ENCODE measurements at regions not wholly inside any gene's neighbourhood (a gene's known extent, or its start where the extent isn't known, plus 50 kb on each side); places are given as distances from the start of the nearest gene placed in this dataset.

GRCh38 chr2:187117483-187117882, 268.5 kb upstream of the ZSWIM2 start:
- no peaks in the 10 kb centered on the region for H3K27me3 ChIP-seq
- H4K20me1 ChIP-seq (ENCODE audit: low read depth): no peaks in the 10 kb centered on the region
- H3K36me3 ChIP-seq: no peaks in the 10 kb centered on the region
- H3K79me2 ChIP-seq (ENCODE audit: low read depth): no peaks in the 10 kb centered on the region
- H3K4me1 ChIP-seq: peaks cover 6% of the 10 kb centered on the region
- no peak overlapping the region for H3K27ac ChIP-seq
- H3K4me3 Mint-ChIP-seq: no peak overlapping the region
- H3K27me3 Mint-ChIP-seq (ENCODE audit: insufficient read depth, low read depth): peaks cover 2% of the 10 kb centered on the region
- no peak overlapping the region for H2AFZ ChIP-seq (replicated peaks)
- H3K9ac ChIP-seq: no peak overlapping the region
- no peaks in the 10 kb centered on the region for H3K9me3 ChIP-seq (ENCODE audit: low read depth)
- no peak overlapping the region for H3K4me3 ChIP-seq
- H3K36me3 Mint-ChIP-seq: no peaks in the 10 kb centered on the region
- H3K4me1 Mint-ChIP-seq: peaks cover 5% of the 10 kb centered on the region
- no peak overlapping the region for H3K4me2 ChIP-seq
- H3F3A ChIP-seq (ENCODE audit: low read depth): no peaks in the 10 kb centered on the region
- peak; percentile 74 for DNase-seq (ENCODE audit: low spot score)
- peak overlapping the region; percentile 30 for H3K27ac Mint-ChIP-seq
- TF ChIP-seq CTCF (IDR thresholded peaks at IDR 0.05) (peak; percentile 35), EZH2 (IDR thresholded peaks at IDR 0.05) (no peak)
- no peaks in the 10 kb centered on the region for H3K9me3 Mint-ChIP-seq

GRCh38 chr2:187115627-187116026, 266.7 kb upstream of the ZSWIM2 start:
- no peak for TF ChIP-seq EZH2phosphoT487 (IDR thresholded peaks at IDR 0.05)
- TF ChIP-seq EZH2 (IDR thresholded peaks at IDR 0.05): no peak
- no peak for TF ChIP-seq CTCF (IDR thresholded peaks at IDR 0.05)
- Histone ChIP-seq H3K36me3 (no peaks in the 10 kb centered on the region), H3K27me3 (no peaks in the 10 kb centered on the region), H3K4me1 (peaks cover 6% of the 10 kb centered on the region), H3K4me3 (no peak overlapping the region), H3K9me3 (ENCODE audit: low read depth) (no peaks in the 10 kb centered on the region), H3K27ac (no peak overlapping the region), H3F3A (ENCODE audit: low read depth) (no peaks in the 10 kb centered on the region), H4K20me1 (ENCODE audit: low read depth) (no peaks in the 10 kb centered on the region), H3K79me2 (ENCODE audit: low read depth) (no peaks in the 10 kb centered on the region), H3K9ac (no peak overlapping the region), H3K4me2 (no peak overlapping the region), H2AFZ (replicated peaks) (peak overlapping the region; percentile 48)
- Mint-ChIP-seq H3K27ac (no peak overlapping the region), H3K36me3 (no peaks in the 10 kb centered on the region), H3K4me3 (no peak overlapping the region), H3K27me3 (ENCODE audit: insufficient read depth, low read depth) (peaks cover 2% of the 10 kb centered on the region), H3K9me3 (no peaks in the 10 kb centered on the region), H3K4me1 (peaks cover 5% of the 10 kb centered on the region)
- DNase-seq (ENCODE audit: low spot score): no peak

- H3K9me3 ChIP-seq (ENCODE audit: low read depth): no peaks in the 10 kb centered on the region
- Mint-ChIP-seq H3K27ac (no peak overlapping the region), H3K4me3 (no peak overlapping the region), H3K36me3 (no peaks in the 10 kb centered on the region), H3K27me3 (ENCODE audit: insufficient read depth, low read depth) (no peaks in the 10 kb centered on the region), H3K9me3 (no peaks in the 10 kb centered on the region), H3K4me1 (peaks cover 10% of the 10 kb centered on the region)
- H4K20me1 ChIP-seq (ENCODE audit: low read depth): no peaks in the 10 kb centered on the region
- H3K27me3 ChIP-seq: no peaks in the 10 kb centered on the region
- H3K4me1 ChIP-seq: no peaks in the 10 kb centered on the region
- H3K4me3 ChIP-seq: no peak overlapping the region
- no peaks in the 10 kb centered on the region for H3K36me3 ChIP-seq
- no peak overlapping the region for H2AFZ ChIP-seq (replicated peaks)
- H3F3A ChIP-seq (ENCODE audit: low read depth): no peaks in the 10 kb centered on the region
- H3K27ac ChIP-seq: no peak overlapping the region
- H3K9ac ChIP-seq: no peak overlapping the region
- H3K4me2 ChIP-seq: no peak overlapping the region
- no peak for DNase-seq (ENCODE audit: low spot score)
- no peak for TF ChIP-seq EZH2phosphoT487 (IDR thresholded peaks at IDR 0.05)
- TF ChIP-seq EZH2 (IDR thresholded peaks at IDR 0.05): no peak
- no peak for TF ChIP-seq CTCF (IDR thresholded peaks at IDR 0.05)
- H3K79me2 ChIP-seq (ENCODE audit: low read depth): no peaks in the 10 kb centered on the region
Measured at GRCh38 chr2:187107001-187107400, 258.0 kb upstream of the ZSWIM2 start.

GRCh38 chr2:187105218-187105617, 256.2 kb upstream of the ZSWIM2 start:
- H2AFZ ChIP-seq (replicated peaks): no peak overlapping the region
- H3F3A ChIP-seq (ENCODE audit: low read depth): no peaks in the 10 kb centered on the region
- Mint-ChIP-seq H3K9me3 (no peaks in the 10 kb centered on the region), H3K36me3 (no peaks in the 10 kb centered on the region), H3K4me3 (no peak overlapping the region), H3K27ac (no peak overlapping the region), H3K4me1 (peaks cover 10% of the 10 kb centered on the region), H3K27me3 (ENCODE audit: insufficient read depth, low read depth) (no peaks in the 10 kb centered on the region)
- H4K20me1 ChIP-seq (ENCODE audit: low read depth): no peaks in the 10 kb centered on the region
- no peak overlapping the region for H3K27ac ChIP-seq
- no peaks in the 10 kb centered on the region for H3K36me3 ChIP-seq
- no peak for DNase-seq (ENCODE audit: low spot score)
- no peak overlapping the region for H3K9ac ChIP-seq
- no peaks in the 10 kb centered on the region for H3K4me1 ChIP-seq
- TF ChIP-seq CTCF (IDR thresholded peaks at IDR 0.05) (no peak), EZH2phosphoT487 (IDR thresholded peaks at IDR 0.05) (no peak), EZH2 (IDR thresholded peaks at IDR 0.05) (no peak)
- H3K27me3 ChIP-seq: no peaks in the 10 kb centered on the region
- H3K79me2 ChIP-seq (ENCODE audit: low read depth): no peaks in the 10 kb centered on the region
- no peaks in the 10 kb centered on the region for H3K9me3 ChIP-seq (ENCODE audit: low read depth)
- H3K4me2 ChIP-seq: no peak overlapping the region
- H3K4me3 ChIP-seq: no peak overlapping the region

Measured in neural progenitor cell (in vitro differentiated cells).